Stimulated activated CD4-positive, alpha-beta T cell treated with anti-CD3 and anti-CD28 coated beads, TNF-alpha, amount 100 ng/mL, for 24 hours (primary cell): ENCODE measurements at regions not wholly inside any gene's neighbourhood (a gene's known extent, or its start where the extent isn't known, plus 50 kb on each side); places are given as distances from the start of the nearest gene placed in this dataset.

Experiments used
- DNase-seq, 3 experiments: peaks; one replicate each; pipeline ENCODE4 v3.0.0-alpha.2; 2020; ENCODE audit warnings: low read depth in 3 of 3

- DNase-seq, result no peak
These were observed 50.5 kb upstream of the ZNF516 start for GRCh38 chr18:76545433-76546087.

GRCh38 chr18:76544511-76545345, 49.7 kb upstream of the ZNF516 start:
- DNase-seq, result no peak
